ENCODE measurements at regions not wholly inside any gene's neighbourhood (a gene's known extent, or its start where the extent isn't known, plus 50 kb on each side); places are given as distances from the start of the nearest gene placed in this dataset.

- no peak overlapping the region for H3K4me3 ChIP-seq (replicated peaks in 1 of 2; ENCODE audit: low read depth in 1 of 2, low read length in 2 of 2)
- H3K79me2 ChIP-seq (ENCODE audit: insufficient read depth, low read length): no peaks in the 10 kb centered on the region
- ATAC-seq (no peak), DNase-seq (ENCODE audit: low read depth, low spot score) (no peak)
- TF ChIP-seq RAD21 (IDR thresholded peaks at IDR 0.05; ENCODE audit: low read depth) (no peak), MAX (IDR thresholded peaks at IDR 0.05) (no peak), ZFX (IDR thresholded peaks at IDR 0.05) (no peak), CEBPB (IDR thresholded peaks at IDR 0.05; ENCODE audit: low read depth) (no peak), SIN3A (IDR thresholded peaks at IDR 0.05; ENCODE audit: low read depth) (no peak), EZH2phosphoT487 (IDR thresholded peaks at IDR 0.05; ENCODE audit: borderline replicate concordance) (no peak), POLR2AphosphoS5 (IDR thresholded peaks at IDR 0.05; ENCODE audit: low read depth, low read length) (no peak), JUND (IDR thresholded peaks at IDR 0.05) (no peak), ELF1 (IDR thresholded peaks at IDR 0.05; ENCODE audit: borderline replicate concordance, low read depth) (no peak)
- intact Hi-C loops (cut with micrococcal nuclease): no loop called here
- no peaks in the 10 kb centered on the region for H3K9me2 ChIP-seq (ENCODE audit: insufficient read depth)
- no peaks in the 10 kb centered on the region for H3K36me3 ChIP-seq (ENCODE audit: control insufficient read depth in 1 of 2, insufficient read depth in 2 of 2, low read length in 2 of 2)
- no peaks in the 10 kb centered on the region for H3K4me1 ChIP-seq (ENCODE audit: control insufficient read depth in 1 of 2, insufficient read depth in 2 of 2, low read length in 2 of 2)
- no TSS peak for BruUV-seq (replicated peaks)
- ChIA-PET CTCF (no interaction called here), RAD21 (ENCODE audit: low non-redundant PET in 1 of 2, low total read pairs in 2 of 2, uncharacterized antibody in 2 of 2, unreplicated experiment in 2 of 2) (no interaction called here), POLR2A (no interaction called here)
- no peak overlapping the region for H2AFZ ChIP-seq (ENCODE audit: low read depth, low read length, poor library complexity, severe bottlenecking)
- no peaks in the 10 kb centered on the region for H3K9me3 ChIP-seq (ENCODE audit: control insufficient read depth in 1 of 2, insufficient read depth in 1 of 2, low read depth in 1 of 2, low read length in 2 of 2)
- H3K4me2 ChIP-seq (ENCODE audit: low read length): no peak overlapping the region
- H3K27me3 ChIP-seq (ENCODE audit: insufficient read depth, low read length): no peaks in the 10 kb centered on the region
- no peak overlapping the region for H3K9ac ChIP-seq (ENCODE audit: low read length)
- no peak overlapping the region for H3K27ac ChIP-seq (ENCODE audit: low read depth, low read length)
- no peaks in the 10 kb centered on the region for H4K20me1 ChIP-seq (ENCODE audit: insufficient read depth)
Observed at GRCh38 chr1:164356511-164356910, 202.5 kb upstream of the PBX1 start.

- Histone ChIP-seq H3K9me3 (ENCODE audit: control insufficient read depth in 1 of 2, insufficient read depth in 1 of 2, low read depth in 1 of 2, low read length in 2 of 2) (no peaks in the 10 kb centered on the region), H3K79me2 (ENCODE audit: insufficient read depth, low read length) (no peaks in the 10 kb centered on the region), H3K27me3 (ENCODE audit: insufficient read depth, low read length) (no peaks in the 10 kb centered on the region), H3K4me2 (ENCODE audit: low read length) (no peak overlapping the region), H4K20me1 (ENCODE audit: insufficient read depth) (no peaks in the 10 kb centered on the region), H3K9ac (ENCODE audit: low read length) (no peak overlapping the region), H3K36me3 (ENCODE audit: control insufficient read depth in 1 of 2, insufficient read depth in 2 of 2, low read length in 2 of 2) (no peaks in the 10 kb centered on the region), H3K4me3 (replicated peaks in 1 of 2; ENCODE audit: low read depth in 1 of 2, low read length in 2 of 2) (no peak overlapping the region), H3K27ac (ENCODE audit: low read depth, low read length) (no peak overlapping the region), H2AFZ (ENCODE audit: low read depth, low read length, poor library complexity, severe bottlenecking) (no peak overlapping the region), H3K4me1 (ENCODE audit: control insufficient read depth in 1 of 2, insufficient read depth in 2 of 2, low read length in 2 of 2) (no peaks in the 10 kb centered on the region), H3K9me2 (ENCODE audit: insufficient read depth) (no peaks in the 10 kb centered on the region)
- BruUV-seq (replicated peaks): no TSS peak
- DNase-seq (ENCODE audit: low read depth, low spot score) (no peak), ATAC-seq (no peak)
- no peak for TF ChIP-seq EZH2 (IDR thresholded peaks at IDR 0.05)
- no peak for TF ChIP-seq POLR2A (IDR thresholded peaks at IDR 0.05; ENCODE audit: borderline replicate concordance, extremely low read depth, insufficient read depth, insufficient read length)
- TF ChIP-seq ZBTB33 (IDR thresholded peaks at IDR 0.05; ENCODE audit: extremely low read depth, insufficient replicate concordance, low read length): no peak
- TF ChIP-seq ZFX (IDR thresholded peaks at IDR 0.05): no peak
- no peak for TF ChIP-seq POLR2AphosphoS5 (IDR thresholded peaks at IDR 0.05; ENCODE audit: low read depth, low read length)
- TF ChIP-seq ATF3 (IDR thresholded peaks at IDR 0.05): no peak
- TF ChIP-seq ZNF274 (IDR thresholded peaks at IDR 0.05; ENCODE audit: low read depth, low read length): no peak
- no peak for TF ChIP-seq SIN3A (IDR thresholded peaks at IDR 0.05; ENCODE audit: low read depth)
- intact Hi-C loops (cut with micrococcal nuclease): no loop called here
- ChIA-PET POLR2A (no interaction called here), RAD21 (ENCODE audit: low non-redundant PET in 1 of 2, low total read pairs in 2 of 2, uncharacterized antibody in 2 of 2, unreplicated experiment in 2 of 2) (no interaction called here), CTCF (no interaction called here)
Observed at GRCh38 chr1:164360265-164360664, 198.7 kb upstream of the PBX1 start.

Data from HCT116 (cell line).